ENCODE measurements at regions not wholly inside any gene's neighbourhood (a gene's known extent, or its start where the extent isn't known, plus 50 kb on each side); places are given as distances from the start of the nearest gene placed in this dataset.

GRCh38 chr10:108166401-108166800 lies 1001.9 kb upstream of the SORCS1 start:
- no peak for TF ChIP-seq POLR2A (IDR thresholded peaks at IDR 0.05; ENCODE audit: low read depth, low read length)
- TF ChIP-seq POLR2AphosphoS5 (IDR thresholded peaks at IDR 0.05; ENCODE audit: low read depth, low read length) = no peak
- no peak for TF ChIP-seq TAF1 (IDR thresholded peaks at IDR 0.05; ENCODE audit: low read depth, low read length)
- TF ChIP-seq SPI1 (IDR thresholded peaks at IDR 0.05; ENCODE audit: low read depth, low read length) = no peak
